GM12873 (cell line): ENCODE measurements at regions not wholly inside any gene's neighbourhood (a gene's known extent, or its start where the extent isn't known, plus 50 kb on each side); places are given as distances from the start of the nearest gene placed in this dataset.

Experiments
- TF ChIP-seq, protein P1 (sequence below): IDR thresholded peaks from 2 replicates; pipeline ENCODE4 v1.5.1; 2012; ENCODE audit warnings: low read depth, mild to moderate bottlenecking, moderate library complexity, low read length, control low read depth; ENCODE audit not compliant: insufficient read depth; ENCODE audit errors: missing control alignments

DNA sequence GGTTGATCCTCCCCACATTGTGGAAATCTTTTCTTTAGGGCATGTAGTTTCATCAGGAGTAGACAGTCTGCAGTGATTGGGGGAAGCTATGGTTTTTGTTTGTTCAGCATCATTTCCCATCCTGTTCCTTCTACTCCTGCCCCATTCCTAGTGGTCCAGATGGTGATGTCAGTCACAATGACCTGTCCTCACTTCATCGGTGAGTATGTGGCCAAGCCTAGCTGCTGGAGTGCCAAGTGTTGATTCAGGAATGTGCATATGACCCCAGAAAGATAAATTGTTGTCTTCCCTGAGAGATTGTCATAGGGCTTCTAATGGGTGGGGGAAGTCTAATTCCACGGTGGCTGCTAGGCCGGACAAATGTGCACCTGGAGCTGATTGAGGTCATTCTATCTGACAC is 130.6 kb upstream of the FAT1 start:
- TF ChIP-seq, protein P1, sequence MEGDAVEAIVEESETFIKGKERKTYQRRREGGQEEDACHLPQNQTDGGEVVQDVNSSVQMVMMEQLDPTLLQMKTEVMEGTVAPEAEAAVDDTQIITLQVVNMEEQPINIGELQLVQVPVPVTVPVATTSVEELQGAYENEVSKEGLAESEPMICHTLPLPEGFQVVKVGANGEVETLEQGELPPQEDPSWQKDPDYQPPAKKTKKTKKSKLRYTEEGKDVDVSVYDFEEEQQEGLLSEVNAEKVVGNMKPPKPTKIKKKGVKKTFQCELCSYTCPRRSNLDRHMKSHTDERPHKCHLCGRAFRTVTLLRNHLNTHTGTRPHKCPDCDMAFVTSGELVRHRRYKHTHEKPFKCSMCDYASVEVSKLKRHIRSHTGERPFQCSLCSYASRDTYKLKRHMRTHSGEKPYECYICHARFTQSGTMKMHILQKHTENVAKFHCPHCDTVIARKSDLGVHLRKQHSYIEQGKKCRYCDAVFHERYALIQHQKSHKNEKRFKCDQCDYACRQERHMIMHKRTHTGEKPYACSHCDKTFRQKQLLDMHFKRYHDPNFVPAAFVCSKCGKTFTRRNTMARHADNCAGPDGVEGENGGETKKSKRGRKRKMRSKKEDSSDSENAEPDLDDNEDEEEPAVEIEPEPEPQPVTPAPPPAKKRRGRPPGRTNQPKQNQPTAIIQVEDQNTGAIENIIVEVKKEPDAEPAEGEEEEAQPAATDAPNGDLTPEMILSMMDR: no peak

DNA sequence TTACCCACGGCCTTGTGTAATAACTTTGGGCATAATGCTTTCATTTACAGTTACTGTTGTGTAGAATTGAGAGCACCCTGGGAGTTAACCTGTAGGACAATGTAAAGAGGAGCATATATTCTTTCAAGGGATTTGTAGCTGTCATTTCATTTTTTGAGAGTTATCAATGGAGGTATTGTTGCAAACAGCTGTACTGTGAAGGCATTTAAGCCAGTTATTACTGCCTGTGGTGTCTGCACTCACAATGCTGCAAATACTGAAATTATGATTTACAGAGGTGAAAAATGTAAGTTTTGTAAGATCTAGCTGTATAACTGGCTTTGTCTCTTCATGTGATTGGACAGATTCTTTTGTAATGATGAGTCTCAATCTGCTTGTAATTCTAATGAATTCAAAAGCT is 131.5 kb upstream of the FAT1 start:
- TF ChIP-seq, protein P1: no peak

DNA sequence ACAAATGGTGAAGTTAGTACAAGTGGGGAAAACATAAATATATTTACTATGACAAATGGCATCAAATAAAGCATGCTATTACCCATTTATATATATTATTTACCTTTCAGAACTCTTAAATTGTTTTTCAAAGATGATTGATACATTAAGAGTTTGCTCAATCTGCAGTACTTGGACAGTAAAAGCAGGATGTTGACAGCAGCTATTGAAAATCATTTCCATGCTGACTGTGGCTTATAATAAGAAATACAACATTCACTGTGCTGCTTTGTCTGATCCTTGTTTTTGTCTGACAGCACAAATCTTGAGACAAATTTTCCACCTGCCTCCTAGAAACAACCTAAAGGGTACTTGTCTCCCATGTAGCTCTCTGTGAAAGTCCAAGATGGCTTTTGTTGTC is 134.1 kb upstream of the FAT1 start:
- TF ChIP-seq, protein P1: no peak

DNA sequence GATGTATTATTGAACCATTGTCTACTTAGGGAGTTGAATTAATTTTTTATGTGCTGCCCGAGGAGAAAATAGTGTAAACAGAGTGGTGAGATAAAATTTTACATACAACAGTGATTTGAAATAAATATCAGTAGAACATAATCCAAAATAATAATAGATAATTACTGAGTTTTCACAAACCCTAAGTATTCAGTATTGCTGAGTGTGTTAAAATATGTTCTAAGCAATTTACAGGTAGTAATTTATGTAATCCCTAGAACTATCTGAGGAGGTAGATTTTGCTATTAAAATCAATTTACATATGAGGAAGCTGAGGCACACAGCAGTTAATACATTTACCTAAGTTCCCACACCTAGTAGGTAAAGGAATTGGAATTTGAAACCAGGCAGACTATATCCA is 134.7 kb upstream of the FAT1 start:
- TF ChIP-seq, protein P1: no peak

DNA sequence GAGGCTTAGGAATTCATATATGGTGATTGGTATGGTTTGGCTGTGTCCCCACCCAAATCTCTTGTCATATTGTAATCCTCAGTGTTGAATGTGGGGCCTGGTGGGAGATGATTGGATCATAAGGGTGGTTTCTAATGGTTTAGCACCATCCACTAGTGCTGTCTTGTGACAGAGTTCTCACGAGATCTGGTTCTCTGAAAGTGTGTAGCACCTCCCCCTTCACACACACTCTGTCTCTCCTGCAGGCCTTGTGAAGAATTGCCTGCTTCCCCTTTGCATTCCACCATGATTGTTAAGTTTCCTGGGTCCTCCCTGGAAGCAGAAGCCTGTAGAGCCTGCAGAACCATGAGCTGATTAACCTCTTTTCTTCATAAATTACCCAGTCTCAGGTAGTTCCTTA is 135.8 kb upstream of the FAT1 start:
- TF ChIP-seq, protein P1: no peak

DNA sequence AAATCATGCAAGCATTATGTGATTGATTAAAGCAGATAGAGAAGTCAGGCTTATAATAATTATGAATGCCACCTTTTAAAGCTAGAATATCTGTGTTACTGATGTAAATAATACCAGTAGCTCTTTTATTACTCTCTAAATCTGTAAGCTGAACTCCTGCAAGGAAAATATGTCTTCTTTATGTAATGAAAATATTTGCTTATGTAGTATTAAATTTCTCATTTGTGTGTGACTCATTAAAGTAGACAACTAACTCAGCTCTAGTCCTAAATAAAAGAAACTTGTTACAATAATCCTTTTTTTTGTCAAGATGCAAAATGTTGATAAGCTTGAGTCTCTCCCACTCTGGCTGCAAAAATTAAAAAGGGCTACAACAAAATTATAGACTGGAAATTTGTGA is 137.7 kb upstream of the FAT1 start:
- TF ChIP-seq, protein P1: no peak

DNA sequence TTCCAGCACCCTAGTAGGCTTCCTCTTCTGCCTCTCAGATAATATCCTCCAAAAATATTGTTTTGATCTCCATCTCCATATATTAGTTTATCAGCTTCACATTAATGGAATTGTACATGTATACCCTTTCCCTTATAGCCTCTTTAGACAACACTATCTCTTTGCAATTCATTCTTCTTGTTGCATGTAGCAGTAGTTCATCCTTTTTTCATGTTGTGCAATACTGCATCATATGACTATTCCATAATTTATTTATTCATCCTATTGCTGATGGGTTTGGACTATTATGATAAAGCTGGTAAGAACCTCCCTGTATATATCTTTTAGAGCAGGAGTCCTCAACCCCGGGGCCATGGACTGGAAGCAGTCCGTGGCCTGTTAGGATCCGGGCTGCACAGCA is 148.2 kb upstream of the FAT1 start:
- TF ChIP-seq, protein P1: no peak
